Chondrocyte (in vitro differentiated cells): ENCODE measurements at regions not wholly inside any gene's neighbourhood (a gene's known extent, or its start where the extent isn't known, plus 50 kb on each side); places are given as distances from the start of the nearest gene placed in this dataset.

ENCODE experiments used
- DNase-seq: peaks from one replicate; pipeline ENCODE4 v3.0.0; 2021; ENCODE audit warnings: mixed read lengths, low spot score
- H3K27ac Mint-ChIP-seq: one replicate; pipeline ENCODE4 v1.8.0; 2021; ENCODE audit warnings: mild to moderate bottlenecking, moderate library complexity, mixed read lengths; ENCODE audit not compliant: unreplicated experiment
- H3K27me3 Mint-ChIP-seq: 2 replicates; pipeline ENCODE4 v1.8.0; 2021; ENCODE audit warnings: low read depth, mixed read lengths
- H3K36me3 Mint-ChIP-seq: 2 replicates; pipeline ENCODE4 v1.8.0; 2021; ENCODE audit warnings: low read depth, mixed read lengths
- H3K4me1 Mint-ChIP-seq: 2 replicates; pipeline ENCODE4 v1.8.0; 2021; ENCODE audit warnings: low read depth, mild to moderate bottlenecking, mixed read lengths
- H3K4me3 Mint-ChIP-seq: one replicate; pipeline ENCODE4 v1.8.0; 2021; ENCODE audit warnings: mild to moderate bottlenecking, moderate library complexity, mixed read lengths; ENCODE audit not compliant: unreplicated experiment
- H3K9me3 Mint-ChIP-seq: 2 replicates; pipeline ENCODE4 v1.8.0; 2021; ENCODE audit warnings: low read depth, mixed read lengths
- CTCF ChIP-seq: fragments of 200-600 bp; sonication (generic); IDR thresholded peaks from 2 replicates; pipeline ENCODE4 v1.5.0; 2021; ENCODE audit warnings: antibody characterized with exemption, mild to moderate bottlenecking, moderate library complexity

GRCh38 chr21:36237441-36237840 is 80.8 kb downstream of the DOP1B start:
- Mint-ChIP-seq H3K9me3 (no peaks in the 10 kb centered on the region), H3K27me3 (no peaks in the 10 kb centered on the region), H3K4me1 (peaks cover 15% of the 10 kb centered on the region), H3K4me3 (no peak overlapping the region), H3K36me3 (peaks cover 9% of the 10 kb centered on the region), H3K27ac (no peak overlapping the region)
- TF ChIP-seq CTCF = no peak
- no peak for DNase-seq

GRCh38 chr21:36239585-36239984 is 80.4 kb upstream of the MORC3 start:
- Mint-ChIP-seq H3K36me3 (peaks cover 5% of the 10 kb centered on the region), H3K27ac (no peak overlapping the region)
- DNase-seq = no peak

GRCh38 chr21:36241717-36242116 is 78.3 kb upstream of the MORC3 start:
- H3K4me1 Mint-ChIP-seq = peaks cover 4% of the 10 kb centered on the region
- H3K4me3 Mint-ChIP-seq = no peak overlapping the region
- DNase-seq = no peak
- H3K27ac Mint-ChIP-seq = no peak overlapping the region
- H3K36me3 Mint-ChIP-seq = peaks cover 14% of the 10 kb centered on the region
- no peaks in the 10 kb centered on the region for H3K27me3 Mint-ChIP-seq
- H3K9me3 Mint-ChIP-seq = no peaks in the 10 kb centered on the region
- no peak for TF ChIP-seq CTCF

More at GRCh38 chr21:36239585-36239984, 80.4 kb upstream of the MORC3 start:
- Mint-ChIP-seq H3K4me1 (peaks cover 5% of the 10 kb centered on the region), H3K27me3 (no peaks in the 10 kb centered on the region), H3K4me3 (no peak overlapping the region), H3K9me3 (no peaks in the 10 kb centered on the region)
- TF ChIP-seq CTCF = no peak

GRCh38 chr21:36245115-36245514 is 74.9 kb upstream of the MORC3 start:
- H3K9me3 Mint-ChIP-seq = no peaks in the 10 kb centered on the region
- DNase-seq = no peak
- H3K4me3 Mint-ChIP-seq = no peak overlapping the region
- peaks cover 22% of the 10 kb centered on the region for H3K4me1 Mint-ChIP-seq
- peaks cover 15% of the 10 kb centered on the region for H3K36me3 Mint-ChIP-seq
- TF ChIP-seq CTCF = no peak
- H3K27me3 Mint-ChIP-seq = no peaks in the 10 kb centered on the region
- no peak overlapping the region for H3K27ac Mint-ChIP-seq

- TF ChIP-seq CTCF = no peak
- Mint-ChIP-seq H3K4me1 (peaks cover 22% of the 10 kb centered on the region), H3K4me3 (no peak overlapping the region), H3K27me3 (no peaks in the 10 kb centered on the region), H3K27ac (no peak overlapping the region), H3K36me3 (peaks cover 18% of the 10 kb centered on the region), H3K9me3 (no peaks in the 10 kb centered on the region)
- no peak for DNase-seq
These were observed 74.3 kb upstream of the MORC3 start for GRCh38 chr21:36245649-36246048.
